ENCODE measurements at regions not wholly inside any gene's neighbourhood (a gene's known extent, or its start where the extent isn't known, plus 50 kb on each side); places are given as distances from the start of the nearest gene placed in this dataset.
A peak's percentile ranks its signal among the peaks of the same experiment; 100 is the strongest.

DNA sequence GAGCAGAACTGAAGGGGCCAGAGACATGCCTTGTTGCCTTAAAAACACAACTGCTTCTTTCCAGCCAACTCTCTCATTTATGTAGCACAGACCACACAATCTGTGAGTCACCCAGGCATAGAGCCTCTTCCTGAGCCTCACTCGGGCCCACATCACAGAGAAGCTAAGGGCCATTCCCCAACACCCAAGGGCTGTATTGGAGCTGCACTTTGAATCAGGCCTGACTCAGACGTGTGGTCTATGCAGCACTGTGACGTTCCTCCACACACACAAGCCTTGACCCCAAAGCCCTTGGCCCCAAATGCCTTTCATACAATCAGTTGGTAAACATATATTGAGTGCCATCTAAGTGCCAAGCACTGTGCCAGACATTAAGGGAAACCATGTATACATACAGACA is 308.9 kb upstream of the DYNLRB2 start:
- Histone ChIP-seq H3K9me3 (peaks cover 0 to 4% (median 0%) of the 10 kb centered on the region in 12 donors), H3K27ac (no peak overlapping the region), H3K4me3 (no peak overlapping the region), H3K36me3 (no peaks in the 10 kb centered on the region), H3K4me1 (peaks cover 0 to 4% (median 0%) of the 10 kb centered on the region in 12 donors), H3K27me3 (no peaks in the 10 kb centered on the region)
- intact Hi-C loops (cut with DNase I), result no loop called here
- DNase-seq, result no peak
- 60 to 81% (median 69%) methylated on average over 2 to 3 of the region's 3 CpGs for WGBS, 4 donors
- TF ChIP-seq POLR2A (IDR thresholded peaks at IDR 0.05) (no peak), CTCF (IDR thresholded peaks at IDR 0.05) (no peak)
- peak in 1 of 4 donors; percentile 27 for ATAC-seq

GRCh38 chr16:80231121-80231520 is 309.7 kb upstream of the DYNLRB2 start:
- ATAC-seq (no peak), DNase-seq (no peak)
- Histone ChIP-seq H3K36me3 (no peaks in the 10 kb centered on the region), H3K4me1 (peaks cover 0 to 4% (median 0%) of the 10 kb centered on the region in 12 donors), H3K4me3 (no peak overlapping the region), H3K9me3 (peaks cover 0 to 12% (median 6%) of the 10 kb centered on the region in 12 donors), H3K27me3 (no peaks in the 10 kb centered on the region), H3K27ac (no peak overlapping the region)
- TF ChIP-seq CTCF (IDR thresholded peaks at IDR 0.05) (no peak), POLR2A (IDR thresholded peaks at IDR 0.05) (no peak)
- intact Hi-C loops (cut with DNase I), result no loop called here

GRCh38 chr16:80230328-80231120 is 310.3 kb upstream of the DYNLRB2 start:
- ATAC-seq (no peak), DNase-seq (no peak)
- Histone ChIP-seq H3K27me3 (no peaks in the 10 kb centered on the region), H3K4me1 (peaks cover 0 to 4% (median 0%) of the 10 kb centered on the region in 12 donors), H3K4me3 (no peak overlapping the region), H3K36me3 (no peaks in the 10 kb centered on the region), H3K9me3 (peaks cover 0 to 16% (median 9%) of the 10 kb centered on the region in 12 donors), H3K27ac (no peak overlapping the region)
- 64 to 74% (median 68%) methylated on average over 4 of the region's 4 CpGs for WGBS, 4 donors
- no peak for TF ChIP-seq POLR2A (IDR thresholded peaks at IDR 0.05)
- TF ChIP-seq CTCF (IDR thresholded peaks at IDR 0.05), result no peak
- intact Hi-C loops (cut with DNase I), result no loop called here

- no peak for DNase-seq
- Histone ChIP-seq H3K27ac (no peak overlapping the region), H3K4me1 (peaks cover 0 to 3% (median 0%) of the 10 kb centered on the region in 12 donors), H3K27me3 (no peaks in the 10 kb centered on the region), H3K36me3 (no peaks in the 10 kb centered on the region), H3K9me3 (peaks cover 0 to 16% (median 9%) of the 10 kb centered on the region in 12 donors), H3K4me3 (no peak overlapping the region)
- intact Hi-C loops (cut with DNase I), result no loop called here
- TF ChIP-seq CTCF (IDR thresholded peaks at IDR 0.05) (no peak), POLR2A (IDR thresholded peaks at IDR 0.05) (no peak)
- ATAC-seq, result no peak
Observed at GRCh38 chr16:80226499-80226898, 314.3 kb upstream of the DYNLRB2 start.
